SK-N-MC (cell line): ENCODE measurements at regions not wholly inside any gene's neighbourhood (a gene's known extent, or its start where the extent isn't known, plus 50 kb on each side); places are given as distances from the start of the nearest gene placed in this dataset.

Experiments
- EZH2 ChIP-seq: fragments of 200-600 bp; sonication (generic); IDR thresholded peaks from one replicate; pipeline ENCODE4 v1.6.1; 2017; ENCODE audit warnings: antibody characterized with exemption
- POLR2AphosphoS5 ChIP-seq: IDR thresholded peaks from 2 replicates; pipeline ENCODE4 v1.6.1; 2012; ENCODE audit warnings: mild to moderate bottlenecking, low read depth, low read length, borderline replicate concordance

DNA sequence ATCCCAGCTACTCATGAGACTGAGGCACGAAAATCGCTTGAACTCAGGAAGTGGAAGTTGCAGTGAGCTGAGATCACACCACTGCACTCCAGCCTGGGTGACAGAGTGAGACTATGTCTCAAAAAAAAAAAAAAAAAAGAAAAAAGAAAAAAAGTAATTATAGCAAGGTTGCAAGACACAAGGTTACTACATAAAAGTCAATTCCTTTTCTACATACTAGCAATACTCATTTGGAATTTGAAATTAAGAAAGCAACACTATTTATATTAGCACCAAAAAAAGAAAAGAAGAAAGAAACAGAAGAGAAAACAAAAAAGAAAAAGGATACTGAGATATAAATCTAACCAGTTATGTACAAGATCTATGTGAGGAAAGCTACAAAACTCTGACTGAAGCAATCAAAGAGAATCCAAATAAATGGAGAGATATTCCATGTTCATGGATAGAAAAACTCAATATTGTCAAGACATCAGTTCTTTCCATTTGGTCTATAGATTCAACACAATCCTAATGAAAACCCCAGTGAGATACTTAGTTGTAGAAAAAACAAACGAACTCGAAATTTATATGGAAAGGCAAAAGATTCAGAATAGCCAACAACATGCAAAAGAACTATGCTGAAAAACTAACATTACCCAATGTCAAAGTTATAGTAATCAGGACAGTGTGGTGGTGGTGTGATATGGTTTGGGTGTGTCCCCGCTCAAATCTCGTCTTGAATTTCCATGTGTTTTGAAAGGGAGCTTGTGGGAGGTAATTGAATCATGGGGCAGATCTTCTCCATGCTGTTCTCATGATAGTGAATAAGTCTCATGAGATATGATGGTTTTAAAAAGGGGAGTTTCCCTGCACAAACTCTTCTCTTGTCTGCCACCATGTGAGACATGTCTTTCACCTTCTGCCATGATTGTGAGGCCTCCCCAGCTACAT, 73.3 kb downstream of the GPX5 start:
- TF ChIP-seq POLR2AphosphoS5 (no peak), EZH2 (no peak)
